IPS DF 4.7 (cell line): ENCODE measurements at regions not wholly inside any gene's neighbourhood (a gene's known extent, or its start where the extent isn't known, plus 50 kb on each side); places are given as distances from the start of the nearest gene placed in this dataset.

Source experiments
- DNase-seq: peaks from one replicate; pipeline ENCODE4 v3.0.0-alpha.2; 2013; ENCODE audit warnings: low spot score; ENCODE audit errors: extremely low read depth

- no peak for DNase-seq
Measured at GRCh38 chr4:127179256-127180087, 453.3 kb upstream of the INTU start.

GRCh38 chr4:127181001-127181400 lies 451.8 kb upstream of the INTU start:
- no peak for DNase-seq

GRCh38 chr4:127182687-127183086 lies 450.1 kb upstream of the INTU start:
- no peak for DNase-seq

GRCh38 chr4:127188847-127189246 lies 443.9 kb upstream of the INTU start:
- no peak for DNase-seq

GRCh38 chr4:127194281-127194680 lies 438.5 kb upstream of the INTU start:
- DNase-seq = no peak

GRCh38 chr4:127196655-127197352 lies 436.0 kb upstream of the INTU start:
- no peak for DNase-seq

GRCh38 chr4:127203562-127204200 lies 429.1 kb upstream of the INTU start:
- DNase-seq = no peak

- no peak for DNase-seq
Measured at GRCh38 chr4:127204322-127204721, 428.4 kb upstream of the INTU start.

- DNase-seq = no peak
Measured at GRCh38 chr4:127209580-127210095, 423.1 kb upstream of the INTU start.

GRCh38 chr4:127210893-127211649 lies 421.7 kb upstream of the INTU start:
- no peak for DNase-seq

- DNase-seq = no peak
Measured at GRCh38 chr4:127211650-127212560, 420.9 kb upstream of the INTU start.

- DNase-seq = no peak
Measured at GRCh38 chr4:127212701-127213100, 420.1 kb upstream of the INTU start.

- DNase-seq = no peak
Measured at GRCh38 chr4:127214016-127214415, 418.7 kb upstream of the INTU start.

GRCh38 chr4:127214931-127215330 lies 417.8 kb upstream of the INTU start:
- DNase-seq = no peak

- DNase-seq = no peak
Measured at GRCh38 chr4:127217586-127218229, 415.0 kb upstream of the INTU start.

GRCh38 chr4:127219232-127219631 lies 413.5 kb upstream of the INTU start:
- no peak for DNase-seq

GRCh38 chr4:127224556-127224955 lies 408.2 kb upstream of the INTU start:
- no peak for DNase-seq

- no peak for DNase-seq
Measured at GRCh38 chr4:127229855-127230608, 402.7 kb upstream of the INTU start.

GRCh38 chr4:127236889-127237288 lies 395.9 kb upstream of the INTU start:
- DNase-seq = no peak
